Stimulated activated naive CD8-positive, alpha-beta T cell treated with anti-CD3 and anti-CD28 coated beads, Interleukin-15, Interleukin-2, amounts not matched to agents 100 ng/mL and 50 ng/mL, for 24 hours (primary cell): ENCODE measurements at regions not wholly inside any gene's neighbourhood (a gene's known extent, or its start where the extent isn't known, plus 50 kb on each side); places are given as distances from the start of the nearest gene placed in this dataset.

ENCODE experiments used
- H3K27ac Mint-ChIP-seq: one replicate; pipeline ENCODE4 v1.8.0; 2021; ENCODE audit warnings: mild to moderate bottlenecking, mixed read lengths
- H3K27me3 Mint-ChIP-seq: one replicate; pipeline ENCODE4 v1.8.0; 2021; ENCODE audit warnings: mixed read lengths
- H3K36me3 Mint-ChIP-seq: one replicate; pipeline ENCODE4 v1.8.0; 2021; ENCODE audit warnings: low read depth, mixed read lengths
- H3K4me1 Mint-ChIP-seq: one replicate; pipeline ENCODE4 v1.8.0; 2021; ENCODE audit warnings: low read depth, mixed read lengths
- H3K4me3 Mint-ChIP-seq: one replicate; pipeline ENCODE4 v1.8.0; 2021; ENCODE audit warnings: mild to moderate bottlenecking, mixed read lengths
- H3K9me3 Mint-ChIP-seq: one replicate; pipeline ENCODE4 v1.8.0; 2021; ENCODE audit warnings: mixed read lengths

- Mint-ChIP-seq H3K27ac (no peak overlapping the region), H3K27me3 (peaks cover 6% of the 10 kb centered on the region), H3K4me3 (no peak overlapping the region), H3K36me3 (no peaks in the 10 kb centered on the region), H3K9me3 (no peaks in the 10 kb centered on the region), H3K4me1 (no peaks in the 10 kb centered on the region)
Measured at GRCh38 chr9:87158765-87159164, 211.5 kb upstream of the GAS1 start.

GRCh38 chr9:87160148-87161102, 213.1 kb upstream of the GAS1 start:
- no peaks in the 10 kb centered on the region for H3K9me3 Mint-ChIP-seq
- no peak overlapping the region for H3K27ac Mint-ChIP-seq
- H3K27me3 Mint-ChIP-seq, result peaks cover 10% of the 10 kb centered on the region
- no peaks in the 10 kb centered on the region for H3K4me1 Mint-ChIP-seq
- no peak overlapping the region for H3K4me3 Mint-ChIP-seq
- H3K36me3 Mint-ChIP-seq, result no peaks in the 10 kb centered on the region

DNA sequence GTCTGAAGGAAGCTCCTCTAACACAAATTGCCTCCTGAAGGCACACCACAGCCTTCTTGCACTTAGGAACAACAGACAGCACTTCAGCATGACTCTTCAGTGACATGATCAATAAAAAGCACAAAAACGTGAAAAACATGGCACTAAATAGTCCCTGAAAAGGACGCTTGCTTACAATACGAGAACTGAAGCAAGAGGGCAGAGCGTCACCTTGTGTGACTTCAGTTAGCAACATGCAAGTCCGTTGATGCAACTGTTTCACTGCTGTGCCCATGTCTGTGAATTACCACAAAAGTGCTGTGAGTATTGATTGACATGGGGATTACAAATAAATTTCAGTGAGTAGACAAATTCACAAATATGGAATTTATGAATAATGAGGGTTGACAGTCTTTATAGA, 219.9 kb upstream of the GAS1 start:
- peaks cover 4% of the 10 kb centered on the region for H3K9me3 Mint-ChIP-seq
- peaks cover 18% of the 10 kb centered on the region for H3K27me3 Mint-ChIP-seq
- no peaks in the 10 kb centered on the region for H3K36me3 Mint-ChIP-seq
- no peaks in the 10 kb centered on the region for H3K4me1 Mint-ChIP-seq
- H3K4me3 Mint-ChIP-seq, result no peak overlapping the region
- H3K27ac Mint-ChIP-seq, result no peak overlapping the region

GRCh38 chr9:87167582-87167981, 220.3 kb upstream of the GAS1 start:
- Mint-ChIP-seq H3K4me3 (no peak overlapping the region), H3K27me3 (peaks cover 18% of the 10 kb centered on the region), H3K36me3 (no peaks in the 10 kb centered on the region), H3K27ac (no peak overlapping the region), H3K4me1 (no peaks in the 10 kb centered on the region), H3K9me3 (peaks cover 4% of the 10 kb centered on the region)

DNA sequence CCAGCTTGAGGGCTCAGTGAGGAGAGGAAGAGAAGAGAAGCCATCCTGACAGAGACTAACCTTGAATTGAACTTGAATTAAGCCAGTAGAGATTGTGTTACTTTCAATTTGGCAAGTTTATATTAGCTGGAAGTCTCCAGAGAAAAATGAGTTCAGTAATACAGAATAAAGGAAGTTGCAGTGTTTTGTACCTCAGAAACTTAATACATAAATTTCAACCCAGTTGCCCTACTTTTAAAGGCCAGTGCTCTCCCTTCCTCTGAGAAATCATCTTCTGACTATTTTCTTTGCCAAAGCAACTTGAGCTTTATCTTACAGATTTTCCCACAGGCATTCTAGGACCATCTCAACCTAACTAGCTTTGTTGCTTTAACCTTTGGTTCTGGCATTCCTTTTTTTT, 231.0 kb upstream of the GAS1 start:
- Mint-ChIP-seq H3K4me3 (no peak overlapping the region), H3K27ac (no peak overlapping the region), H3K4me1 (no peaks in the 10 kb centered on the region), H3K9me3 (peaks cover 7% of the 10 kb centered on the region), H3K27me3 (no peaks in the 10 kb centered on the region), H3K36me3 (no peaks in the 10 kb centered on the region)

DNA sequence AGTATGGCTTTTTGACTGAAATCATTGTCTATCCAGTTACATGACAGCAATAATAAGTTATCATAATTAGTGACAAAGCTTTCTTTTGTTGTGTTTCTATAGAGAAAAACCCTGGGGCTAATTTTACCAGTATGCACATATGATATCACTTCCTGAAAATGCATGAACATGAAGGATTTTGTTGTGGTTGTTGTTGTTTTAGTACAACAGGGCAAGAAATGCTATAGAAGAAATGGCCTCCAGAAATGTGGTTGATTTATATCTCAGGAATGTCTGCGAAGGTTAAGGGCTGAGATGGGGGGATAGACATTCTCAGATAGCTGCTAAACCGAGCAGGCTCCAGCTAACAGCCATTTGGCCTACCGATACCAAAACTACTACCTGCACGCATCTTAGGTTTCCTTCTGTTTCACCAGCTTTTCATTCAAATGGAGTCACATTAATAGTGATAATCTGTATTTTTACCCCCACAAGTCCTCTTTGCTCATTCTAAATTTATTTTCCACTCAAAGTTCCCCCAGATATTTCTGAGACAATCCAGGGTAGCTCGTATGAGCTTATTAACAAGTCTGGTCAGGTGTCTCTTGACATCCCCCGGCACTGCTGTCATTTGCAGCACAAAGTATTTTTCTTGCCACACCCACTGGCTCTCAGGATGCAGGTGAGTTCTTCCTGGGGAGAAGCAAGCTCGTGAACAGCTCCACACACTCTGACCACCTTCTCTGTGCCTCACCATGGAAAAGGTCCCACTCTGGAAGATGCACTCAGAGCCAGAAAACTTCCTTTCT, 232.4 kb upstream of the GAS1 start:
- H3K27ac Mint-ChIP-seq, result no peak overlapping the region
- no peak overlapping the region for H3K4me3 Mint-ChIP-seq
- no peaks in the 10 kb centered on the region for H3K27me3 Mint-ChIP-seq
- H3K36me3 Mint-ChIP-seq, result no peaks in the 10 kb centered on the region
- no peaks in the 10 kb centered on the region for H3K4me1 Mint-ChIP-seq
- peaks cover 7% of the 10 kb centered on the region for H3K9me3 Mint-ChIP-seq

- peaks cover 7% of the 10 kb centered on the region for H3K9me3 Mint-ChIP-seq
- no peak overlapping the region for H3K4me3 Mint-ChIP-seq
- H3K36me3 Mint-ChIP-seq, result no peaks in the 10 kb centered on the region
- H3K4me1 Mint-ChIP-seq, result no peaks in the 10 kb centered on the region
- H3K27me3 Mint-ChIP-seq, result peaks cover 2% of the 10 kb centered on the region
- no peak overlapping the region for H3K27ac Mint-ChIP-seq
Measured at GRCh38 chr9:87180361-87180760, 233.1 kb upstream of the GAS1 start.

GRCh38 chr9:87180841-87181240, 233.5 kb upstream of the GAS1 start:
- H3K27me3 Mint-ChIP-seq, result peaks cover 3% of the 10 kb centered on the region
- H3K36me3 Mint-ChIP-seq, result no peaks in the 10 kb centered on the region
- no peak overlapping the region for H3K4me3 Mint-ChIP-seq
- no peaks in the 10 kb centered on the region for H3K4me1 Mint-ChIP-seq
- no peak overlapping the region for H3K27ac Mint-ChIP-seq
- H3K9me3 Mint-ChIP-seq, result peaks cover 7% of the 10 kb centered on the region

GRCh38 chr9:87181670-87182069, 234.4 kb upstream of the GAS1 start:
- no peak overlapping the region for H3K4me3 Mint-ChIP-seq
- H3K36me3 Mint-ChIP-seq, result no peaks in the 10 kb centered on the region
- peaks cover 3% of the 10 kb centered on the region for H3K27me3 Mint-ChIP-seq
- H3K9me3 Mint-ChIP-seq, result peaks cover 4% of the 10 kb centered on the region
- no peaks in the 10 kb centered on the region for H3K4me1 Mint-ChIP-seq
- no peak overlapping the region for H3K27ac Mint-ChIP-seq

DNA sequence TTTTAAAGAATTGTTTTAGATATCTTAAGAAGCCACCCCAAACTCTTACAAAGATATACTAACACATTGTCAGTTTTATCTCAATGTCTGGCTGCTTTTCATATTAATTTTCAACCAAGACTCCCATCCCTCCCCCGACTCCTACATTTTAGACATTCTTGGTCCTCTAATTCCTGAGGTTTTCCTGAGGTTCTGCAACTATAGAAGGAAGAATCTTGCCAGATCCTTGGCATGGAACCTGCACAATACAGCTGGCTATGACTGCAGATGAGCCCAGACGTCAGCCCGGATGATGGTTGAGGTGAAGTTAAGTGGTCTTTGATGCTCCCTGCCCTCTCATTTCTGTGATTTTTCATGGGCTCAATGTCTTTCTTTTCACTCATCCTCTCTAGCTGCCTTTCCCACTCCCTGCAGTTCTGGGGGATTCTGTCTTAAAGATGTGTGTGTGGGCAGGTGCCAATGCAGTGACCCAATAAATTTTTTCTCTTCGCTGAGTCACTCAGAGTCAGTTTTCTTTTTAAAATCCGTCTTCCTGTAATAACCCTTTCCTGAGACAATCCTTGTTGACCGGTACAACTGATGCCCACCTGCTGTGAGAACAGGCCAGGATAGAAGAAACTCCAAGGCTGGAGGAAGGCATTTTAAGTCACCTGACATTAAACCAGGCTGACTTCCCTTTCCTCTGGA, 237.8 kb upstream of the GAS1 start:
- H3K27me3 Mint-ChIP-seq, result peaks cover 13% of the 10 kb centered on the region
- H3K9me3 Mint-ChIP-seq, result peaks cover 4% of the 10 kb centered on the region
- H3K36me3 Mint-ChIP-seq, result no peaks in the 10 kb centered on the region
- H3K4me1 Mint-ChIP-seq, result no peaks in the 10 kb centered on the region
- H3K27ac Mint-ChIP-seq, result no peak overlapping the region
- no peak overlapping the region for H3K4me3 Mint-ChIP-seq

GRCh38 chr9:87187656-87188055, 240.3 kb upstream of the GAS1 start:
- peaks cover under 1% of the 10 kb centered on the region for H3K9me3 Mint-ChIP-seq
- peaks cover 19% of the 10 kb centered on the region for H3K27me3 Mint-ChIP-seq
- H3K36me3 Mint-ChIP-seq, result no peaks in the 10 kb centered on the region
- H3K4me3 Mint-ChIP-seq, result no peak overlapping the region
- no peak overlapping the region for H3K27ac Mint-ChIP-seq
- H3K4me1 Mint-ChIP-seq, result no peaks in the 10 kb centered on the region

DNA sequence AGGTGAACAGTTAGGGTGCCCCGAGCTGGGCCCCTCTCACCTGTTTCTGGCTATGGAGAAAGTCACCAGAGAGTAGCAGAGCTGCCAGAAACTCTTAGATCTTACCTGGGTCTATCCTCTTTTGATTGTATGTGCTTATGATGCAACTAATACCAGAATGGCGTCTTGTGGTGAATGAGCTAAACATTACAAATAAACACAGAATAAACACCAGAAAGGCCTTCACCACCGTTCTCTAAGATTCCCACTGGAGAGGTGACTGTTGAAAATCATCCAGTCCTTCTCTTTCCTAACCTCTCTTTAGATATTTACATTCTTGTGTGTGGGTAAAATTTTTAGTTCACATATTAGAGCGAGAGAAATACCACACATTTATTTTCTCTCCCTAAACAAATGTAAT, 241.7 kb upstream of the GAS1 start:
- peaks cover 25% of the 10 kb centered on the region for H3K27me3 Mint-ChIP-seq
- no peaks in the 10 kb centered on the region for H3K9me3 Mint-ChIP-seq
- no peaks in the 10 kb centered on the region for H3K4me1 Mint-ChIP-seq
- no peak overlapping the region for H3K27ac Mint-ChIP-seq
- no peaks in the 10 kb centered on the region for H3K36me3 Mint-ChIP-seq
- no peak overlapping the region for H3K4me3 Mint-ChIP-seq

DNA sequence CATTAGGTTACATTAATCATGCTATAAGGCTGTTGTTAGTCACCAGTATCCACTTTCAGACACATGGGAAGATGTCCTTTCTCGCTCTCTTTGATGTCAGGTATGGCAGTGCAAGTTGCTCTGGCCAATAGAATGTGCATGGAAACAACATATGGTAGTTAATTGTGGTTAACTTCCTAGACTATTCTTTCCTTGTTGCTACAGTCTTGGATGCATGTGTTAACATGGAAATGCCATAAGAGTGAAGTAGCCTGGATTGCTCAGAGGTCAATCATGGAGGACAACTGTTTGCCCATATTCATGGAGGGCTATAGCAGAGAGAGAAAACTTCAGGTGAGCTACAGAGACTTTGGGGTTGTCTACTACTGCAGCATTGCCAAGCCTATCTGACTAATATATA, 245.8 kb upstream of the GAS1 start:
- H3K27ac Mint-ChIP-seq, result no peak overlapping the region
- H3K36me3 Mint-ChIP-seq, result no peaks in the 10 kb centered on the region
- H3K27me3 Mint-ChIP-seq, result peaks cover 30% of the 10 kb centered on the region
- no peaks in the 10 kb centered on the region for H3K9me3 Mint-ChIP-seq
- no peak overlapping the region for H3K4me3 Mint-ChIP-seq
- no peaks in the 10 kb centered on the region for H3K4me1 Mint-ChIP-seq

DNA sequence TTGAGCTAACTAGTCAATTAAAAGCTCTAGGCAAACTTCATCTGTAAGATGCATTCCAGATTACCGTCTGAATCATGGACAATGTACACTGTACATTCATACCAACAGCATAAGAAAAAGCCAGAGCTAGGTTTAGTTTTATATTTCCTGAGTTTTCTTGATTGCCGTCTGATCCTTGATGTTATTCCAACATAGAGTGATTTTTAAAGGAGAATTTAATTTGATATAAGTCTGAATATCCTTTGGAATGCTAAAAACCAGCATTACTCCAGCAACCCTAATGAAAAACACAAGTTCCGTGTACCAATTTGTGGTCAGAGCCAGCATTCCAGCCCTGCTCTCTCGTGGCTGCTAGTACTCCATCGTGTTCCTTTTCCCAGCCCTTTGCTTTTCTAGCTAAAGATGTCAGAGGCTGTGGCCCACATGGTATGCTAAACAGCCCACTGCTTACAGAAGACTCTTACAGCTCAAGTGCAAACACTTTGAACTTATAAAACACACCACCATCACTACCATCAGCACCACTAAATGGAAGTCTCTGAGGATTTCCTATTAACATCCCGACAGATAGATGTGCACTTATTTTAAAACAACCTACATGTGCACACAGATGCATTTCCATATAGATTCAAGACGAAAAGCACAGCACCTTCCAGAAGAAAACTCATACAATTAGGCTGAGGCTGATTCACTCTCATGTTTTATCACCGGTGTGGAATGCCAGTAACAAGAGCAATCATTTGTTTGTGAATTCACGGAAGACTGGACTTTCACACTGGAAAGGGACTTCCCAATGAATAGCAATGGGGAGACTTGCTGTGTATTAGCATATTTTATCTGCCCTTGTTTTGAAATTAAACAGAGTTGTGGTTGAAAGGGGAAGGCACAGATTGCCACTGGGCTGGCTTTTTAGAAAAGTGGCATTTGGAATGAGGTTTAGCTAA, 246.9 kb upstream of the GAS1 start:
- no peaks in the 10 kb centered on the region for H3K36me3 Mint-ChIP-seq
- H3K9me3 Mint-ChIP-seq, result no peaks in the 10 kb centered on the region
- H3K27me3 Mint-ChIP-seq, result peaks cover 20% of the 10 kb centered on the region
- H3K27ac Mint-ChIP-seq, result no peak overlapping the region
- H3K4me1 Mint-ChIP-seq, result no peaks in the 10 kb centered on the region
- no peak overlapping the region for H3K4me3 Mint-ChIP-seq
